ENCODE measurements at regions not wholly inside any gene's neighbourhood (a gene's known extent, or its start where the extent isn't known, plus 50 kb on each side); places are given as distances from the start of the nearest gene placed in this dataset.

GRCh38 chr16:86444261-86444660 lies 66.1 kb upstream of the FOXF1 start:
- no peak for DNase-seq
- Histone ChIP-seq H3K4me1 (peaks cover 0 to 35% (median 23%) of the 10 kb centered on the region in 4 donors), H3K27me3 (no peaks in the 10 kb centered on the region), H3K27ac (peak overlapping the region in 1 of 4 donors; percentile 14), H3K36me3 (no peaks in the 10 kb centered on the region), H3K9me3 (no peaks in the 10 kb centered on the region), H3K4me3 (no peak overlapping the region)
- TF ChIP-seq CTCF (IDR thresholded peaks at IDR 0.05) (no peak), POLR2AphosphoS5 (IDR thresholded peaks at IDR 0.05) (no peak), POLR2A (IDR thresholded peaks at IDR 0.05) (no peak), EP300 (IDR thresholded peaks at IDR 0.05) (no peak)
- 4 to 8% methylated on average over 17 of the region's 17 CpGs for WGBS, 2 donors
- intact Hi-C loops (cut with DNase I): no loop called here

- 31 to 42% methylated on average over 5 of the region's 5 CpGs for WGBS, 2 donors
- Histone ChIP-seq H3K27me3 (no peaks in the 10 kb centered on the region), H3K36me3 (no peaks in the 10 kb centered on the region), H3K4me3 (no peak overlapping the region), H3K4me1 (peaks cover 0 to 34% (median 24%) of the 10 kb centered on the region in 4 donors), H3K27ac (no peak overlapping the region), H3K9me3 (no peaks in the 10 kb centered on the region)
- no peak for DNase-seq
- intact Hi-C loops (cut with DNase I): no loop called here
- no peak for TF ChIP-seq POLR2A (IDR thresholded peaks at IDR 0.05)
These were observed 65.7 kb upstream of the FOXF1 start for GRCh38 chr16:86444661-86445060.

- Histone ChIP-seq H3K4me1 (peaks cover 0 to 29% (median 24%) of the 10 kb centered on the region in 4 donors), H3K9me3 (no peaks in the 10 kb centered on the region), H3K36me3 (no peaks in the 10 kb centered on the region), H3K27ac (no peak overlapping the region), H3K27me3 (no peaks in the 10 kb centered on the region), H3K4me3 (no peak overlapping the region)
- 71 to 73% methylated on average over 7 of the region's 7 CpGs for WGBS, 2 donors
- TF ChIP-seq CTCF (IDR thresholded peaks at IDR 0.05): no peak
- no peak for TF ChIP-seq EP300 (IDR thresholded peaks at IDR 0.05)
- TF ChIP-seq POLR2AphosphoS5 (IDR thresholded peaks at IDR 0.05): no peak
- TF ChIP-seq POLR2A (IDR thresholded peaks at IDR 0.05): no peak
- intact Hi-C loops (cut with DNase I): no loop called here
- DNase-seq: no peak
These were observed 64.0 kb upstream of the FOXF1 start for GRCh38 chr16:86446279-86446678.

GRCh38 chr16:86447228-86447627 lies 63.1 kb upstream of the FOXF1 start:
- no peaks in the 10 kb centered on the region for H3K9me3 ChIP-seq
- H3K36me3 ChIP-seq: no peaks in the 10 kb centered on the region
- no peak for TF ChIP-seq POLR2AphosphoS5 (IDR thresholded peaks at IDR 0.05)
- no peak for TF ChIP-seq POLR2A (IDR thresholded peaks at IDR 0.05)
- TF ChIP-seq CTCF (IDR thresholded peaks at IDR 0.05): no peak
- no peak for TF ChIP-seq EP300 (IDR thresholded peaks at IDR 0.05)
- no peak overlapping the region for H3K4me3 ChIP-seq
- WGBS, 2 donors: 75 to 87% methylated on average over 3 of the region's 3 CpGs
- H3K27me3 ChIP-seq: no peaks in the 10 kb centered on the region
- DNase-seq: no peak
- intact Hi-C loops (cut with DNase I): no loop called here
- peaks cover 0 to 27% (median 23%) of the 10 kb centered on the region in 4 donors for H3K4me1 ChIP-seq
- H3K27ac ChIP-seq: no peak overlapping the region

GRCh38 chr16:86448306-86448890 lies 61.9 kb upstream of the FOXF1 start:
- intact Hi-C loops (cut with DNase I): no loop called here
- 74 to 77% methylated on average over 11 of the region's 11 CpGs for WGBS, 2 donors
- peak overlapping the region in 1 of 4 donors; percentile 22 for H3K27ac ChIP-seq

More at GRCh38 chr16:86448306-86448890, 61.9 kb upstream of the FOXF1 start:
- no peaks in the 10 kb centered on the region for H3K27me3 ChIP-seq
- no peaks in the 10 kb centered on the region for H3K36me3 ChIP-seq
- no peak overlapping the region for H3K4me3 ChIP-seq
- no peaks in the 10 kb centered on the region for H3K9me3 ChIP-seq
- TF ChIP-seq POLR2A (IDR thresholded peaks at IDR 0.05): no peak
- TF ChIP-seq POLR2AphosphoS5 (IDR thresholded peaks at IDR 0.05): no peak
- TF ChIP-seq CTCF (IDR thresholded peaks at IDR 0.05): no peak
- TF ChIP-seq EP300 (IDR thresholded peaks at IDR 0.05): no peak
- H3K4me1 ChIP-seq: peaks cover 0 to 23% (median 12%) of the 10 kb centered on the region in 4 donors
- DNase-seq: no peak

All from sigmoid colon (tissue), 6 donors.